ENCODE measurements at regions not wholly inside any gene's neighbourhood (a gene's known extent, or its start where the extent isn't known, plus 50 kb on each side); places are given as distances from the start of the nearest gene placed in this dataset.

DNA sequence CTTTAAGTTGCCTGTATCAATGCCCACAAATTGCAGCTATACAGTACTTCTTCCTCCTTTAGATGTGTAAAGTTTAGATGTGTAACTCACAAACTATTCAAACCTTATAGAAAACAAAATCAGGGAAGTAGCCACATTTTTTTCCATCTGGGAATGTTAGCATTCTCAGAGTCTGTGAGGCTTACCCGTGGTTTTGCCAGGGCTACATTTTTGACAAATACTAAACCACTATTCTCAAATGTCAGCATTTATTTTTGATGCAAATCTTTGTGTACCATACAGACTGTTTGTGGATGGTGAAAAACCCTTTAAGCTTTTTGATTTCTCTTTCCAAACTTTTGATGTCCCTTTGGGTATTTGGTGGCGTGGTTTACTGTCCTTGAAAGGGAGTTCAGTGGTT lies 216.4 kb downstream of the POSTN start:
- TF ChIP-seq, protein P1, sequence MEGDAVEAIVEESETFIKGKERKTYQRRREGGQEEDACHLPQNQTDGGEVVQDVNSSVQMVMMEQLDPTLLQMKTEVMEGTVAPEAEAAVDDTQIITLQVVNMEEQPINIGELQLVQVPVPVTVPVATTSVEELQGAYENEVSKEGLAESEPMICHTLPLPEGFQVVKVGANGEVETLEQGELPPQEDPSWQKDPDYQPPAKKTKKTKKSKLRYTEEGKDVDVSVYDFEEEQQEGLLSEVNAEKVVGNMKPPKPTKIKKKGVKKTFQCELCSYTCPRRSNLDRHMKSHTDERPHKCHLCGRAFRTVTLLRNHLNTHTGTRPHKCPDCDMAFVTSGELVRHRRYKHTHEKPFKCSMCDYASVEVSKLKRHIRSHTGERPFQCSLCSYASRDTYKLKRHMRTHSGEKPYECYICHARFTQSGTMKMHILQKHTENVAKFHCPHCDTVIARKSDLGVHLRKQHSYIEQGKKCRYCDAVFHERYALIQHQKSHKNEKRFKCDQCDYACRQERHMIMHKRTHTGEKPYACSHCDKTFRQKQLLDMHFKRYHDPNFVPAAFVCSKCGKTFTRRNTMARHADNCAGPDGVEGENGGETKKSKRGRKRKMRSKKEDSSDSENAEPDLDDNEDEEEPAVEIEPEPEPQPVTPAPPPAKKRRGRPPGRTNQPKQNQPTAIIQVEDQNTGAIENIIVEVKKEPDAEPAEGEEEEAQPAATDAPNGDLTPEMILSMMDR (IDR thresholded peaks at IDR 0.05), result no peak
- TF ChIP-seq ZFX (IDR thresholded peaks at IDR 0.05; ENCODE audit: borderline replicate concordance), result no peak
- no peak overlapping the region for H3K27ac ChIP-seq

DNA sequence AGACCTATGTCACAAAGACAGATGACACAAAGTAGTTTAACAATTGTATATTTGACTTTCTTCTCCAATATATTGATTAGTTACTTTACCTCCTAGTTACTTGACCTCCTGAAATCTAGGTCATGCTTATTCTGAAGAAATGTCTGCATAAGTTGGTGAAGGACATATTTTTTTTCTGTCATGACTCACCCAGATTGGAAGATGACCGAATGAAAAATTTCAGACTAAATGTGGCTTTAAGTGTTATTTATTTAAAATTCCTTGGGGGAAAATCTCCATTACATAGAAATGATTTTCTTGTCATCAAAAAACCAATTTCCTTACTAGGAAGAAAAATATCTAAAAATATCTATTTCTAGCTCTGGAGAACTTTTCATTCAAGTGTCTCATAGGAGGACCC lies 217.1 kb downstream of the POSTN start:
- no peak overlapping the region for H3K27ac ChIP-seq
- TF ChIP-seq, protein P1 (IDR thresholded peaks at IDR 0.05), result no peak
- TF ChIP-seq ZFX (IDR thresholded peaks at IDR 0.05; ENCODE audit: borderline replicate concordance), result no peak

DNA sequence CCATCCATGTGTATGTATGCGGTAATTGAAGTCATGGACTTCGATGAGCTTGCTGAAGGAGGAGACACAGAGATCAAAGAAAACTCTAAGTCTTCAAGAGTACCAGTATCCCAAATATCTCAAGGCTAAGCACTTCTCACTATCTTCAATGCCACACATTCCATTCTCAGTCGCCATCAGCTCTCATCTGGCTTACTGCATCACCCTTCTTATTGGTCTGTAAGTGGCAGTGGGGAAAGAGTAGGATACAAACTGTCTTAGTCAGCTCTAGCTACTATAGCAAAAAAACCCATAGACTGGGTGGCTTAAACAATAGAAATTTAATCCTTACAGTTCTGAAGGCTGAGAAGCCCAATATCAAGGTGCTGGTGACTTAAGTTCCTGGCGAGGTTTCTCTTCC lies 218.7 kb downstream of the POSTN start:
- no peak overlapping the region for H3K27ac ChIP-seq
- no peak for TF ChIP-seq ZFX (IDR thresholded peaks at IDR 0.05; ENCODE audit: borderline replicate concordance)
- TF ChIP-seq, protein P1 (IDR thresholded peaks at IDR 0.05), result no peak

DNA sequence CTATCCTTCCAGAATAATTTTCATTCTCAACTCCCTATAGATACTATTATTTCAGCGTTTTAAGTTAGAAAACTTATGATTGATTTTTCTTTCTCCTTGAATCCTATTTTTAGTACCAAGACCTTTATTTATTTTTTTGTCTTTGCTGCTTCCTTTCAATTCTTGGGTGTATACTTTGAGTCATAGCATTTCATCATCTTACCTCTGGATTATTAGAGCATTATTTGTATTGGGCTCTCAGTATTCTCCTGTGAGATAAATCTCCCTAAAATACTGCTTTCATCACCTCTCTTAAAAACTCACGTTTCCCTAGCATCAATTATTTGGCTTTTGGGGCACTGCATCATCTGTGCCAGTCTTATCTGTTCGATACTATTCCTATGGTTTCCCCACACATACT lies 222.8 kb downstream of the POSTN start:
- TF ChIP-seq ZFX (IDR thresholded peaks at IDR 0.05; ENCODE audit: borderline replicate concordance), result no peak
- TF ChIP-seq, protein P1 (IDR thresholded peaks at IDR 0.05), result no peak
- no peak overlapping the region for H3K27ac ChIP-seq

DNA sequence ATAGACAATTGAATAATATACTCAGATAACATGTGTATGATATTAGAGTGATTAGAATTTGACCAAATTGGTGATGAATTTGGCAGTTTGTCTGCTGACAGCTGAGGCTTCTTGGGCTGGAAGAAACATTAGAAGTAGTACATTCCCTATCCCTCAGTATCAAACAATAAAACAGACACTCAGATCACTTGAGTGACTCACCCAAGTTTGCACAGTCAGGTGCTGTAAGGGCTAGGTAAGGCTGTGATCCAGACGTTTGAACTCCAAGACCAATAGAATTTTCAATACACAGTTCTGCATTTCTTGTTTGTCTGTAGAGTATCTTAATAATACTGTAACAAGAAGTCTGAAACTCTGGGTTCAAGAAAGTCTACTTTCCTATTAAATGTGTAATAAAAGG lies 223.5 kb downstream of the POSTN start:
- H3K27ac ChIP-seq, result no peak overlapping the region
- no peak for TF ChIP-seq ZFX (IDR thresholded peaks at IDR 0.05; ENCODE audit: borderline replicate concordance)
- TF ChIP-seq, protein P1 (IDR thresholded peaks at IDR 0.05), result no peak

DNA sequence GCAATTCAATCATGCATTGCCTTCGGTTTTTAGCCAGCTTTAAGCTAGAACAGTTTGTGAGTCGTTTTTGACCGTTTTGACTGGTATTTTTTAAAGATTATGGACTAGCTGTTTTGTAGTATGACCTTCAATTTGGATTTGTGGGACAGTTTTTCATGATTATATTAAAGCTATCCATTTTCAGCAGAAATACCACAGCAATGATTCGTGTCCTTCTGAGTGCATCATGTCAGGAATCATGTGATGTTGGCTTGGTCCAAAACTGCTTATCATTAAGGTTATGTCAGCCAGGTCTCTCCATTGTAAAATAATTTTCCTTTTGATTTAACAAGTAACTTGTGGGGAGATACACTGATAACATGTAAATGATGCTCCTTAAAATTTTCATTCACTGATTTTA lies 229.0 kb downstream of the POSTN start:
- TF ChIP-seq, protein P1 (IDR thresholded peaks at IDR 0.05), result no peak
- no peak for TF ChIP-seq ZFX (IDR thresholded peaks at IDR 0.05; ENCODE audit: borderline replicate concordance)
- no peak overlapping the region for H3K27ac ChIP-seq

DNA sequence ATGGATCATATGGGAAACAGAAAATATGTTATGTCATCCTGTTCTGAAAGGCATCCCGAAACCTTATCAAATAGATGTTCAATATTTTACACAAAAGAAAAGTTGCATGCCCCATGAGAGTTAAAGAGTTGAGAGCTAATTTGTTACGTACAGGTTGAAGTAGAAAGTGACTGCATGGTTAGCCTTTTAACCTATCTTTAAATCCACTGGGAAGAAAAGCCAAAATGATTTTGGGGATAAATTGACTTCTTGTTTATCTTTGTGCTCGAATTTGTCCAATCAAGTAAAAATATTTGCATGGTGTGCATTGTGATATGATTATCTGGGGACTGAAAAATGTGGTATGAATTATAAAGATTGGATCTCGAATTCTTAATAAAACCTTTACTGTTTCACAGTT lies 230.1 kb downstream of the POSTN start:
- no peak for TF ChIP-seq ZFX (IDR thresholded peaks at IDR 0.05; ENCODE audit: borderline replicate concordance)
- H3K27ac ChIP-seq, result no peak overlapping the region

DNA sequence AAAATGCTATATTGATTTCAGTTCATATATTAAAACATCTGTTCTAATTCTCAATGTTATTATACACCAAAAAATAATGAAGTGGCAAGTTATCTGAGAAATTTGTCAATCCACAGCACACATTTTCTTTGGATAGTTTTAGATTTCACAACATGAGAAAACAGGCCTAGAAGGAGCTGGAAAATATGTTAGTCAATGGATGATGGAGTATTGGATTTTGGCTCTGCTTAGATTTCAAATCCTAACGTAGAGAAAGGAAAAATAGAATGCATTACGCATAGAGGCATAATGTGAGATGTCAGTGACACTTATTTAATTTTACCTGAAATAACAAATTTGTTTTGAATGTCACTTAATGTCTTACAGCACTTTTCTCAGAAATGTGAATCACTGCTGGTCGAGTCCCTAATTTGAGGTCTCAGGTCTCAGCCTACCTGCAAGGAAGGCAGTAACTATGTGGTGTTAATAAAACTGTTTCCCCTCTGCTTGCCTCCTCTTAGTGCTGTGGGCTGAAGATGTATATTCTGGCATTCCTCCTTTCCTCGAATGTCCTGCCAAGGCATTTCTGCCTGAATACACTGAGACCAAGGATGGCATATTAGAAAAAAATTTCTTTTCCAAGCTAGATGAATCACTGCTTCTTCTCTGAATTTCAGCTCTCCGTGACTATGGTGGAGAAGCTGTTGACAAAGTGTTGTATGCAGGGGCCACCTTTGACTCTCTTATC lies 232.4 kb downstream of the POSTN start:
- TF ChIP-seq, protein P1 (IDR thresholded peaks at IDR 0.05), result no peak
- no peak for TF ChIP-seq ZFX (IDR thresholded peaks at IDR 0.05; ENCODE audit: borderline replicate concordance)
- H3K27ac ChIP-seq, result no peak overlapping the region
